ENCODE measurements at regions not wholly inside any gene's neighbourhood (a gene's known extent, or its start where the extent isn't known, plus 50 kb on each side); places are given as distances from the start of the nearest gene placed in this dataset.

DNA sequence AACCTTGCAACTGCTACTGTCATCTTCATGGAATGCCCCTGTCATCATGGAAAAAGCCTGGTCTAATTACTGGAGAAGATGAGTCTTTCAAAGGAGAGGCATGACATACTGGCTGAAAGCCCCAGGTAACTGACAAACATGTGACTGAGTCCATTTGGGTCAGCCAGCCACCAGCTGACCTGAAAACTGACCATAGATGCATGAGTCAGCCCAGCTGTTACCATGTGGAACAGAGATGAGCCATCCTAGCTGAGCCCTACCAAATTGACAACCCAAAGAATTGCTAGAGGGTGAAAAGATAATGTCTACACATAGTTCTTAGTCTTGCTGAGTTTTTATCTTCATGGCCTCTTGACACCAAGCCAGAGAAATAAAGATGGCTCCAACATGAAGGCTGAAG is 311.8 kb downstream of the UTP18 start:
- TF ChIP-seq, protein P1, sequence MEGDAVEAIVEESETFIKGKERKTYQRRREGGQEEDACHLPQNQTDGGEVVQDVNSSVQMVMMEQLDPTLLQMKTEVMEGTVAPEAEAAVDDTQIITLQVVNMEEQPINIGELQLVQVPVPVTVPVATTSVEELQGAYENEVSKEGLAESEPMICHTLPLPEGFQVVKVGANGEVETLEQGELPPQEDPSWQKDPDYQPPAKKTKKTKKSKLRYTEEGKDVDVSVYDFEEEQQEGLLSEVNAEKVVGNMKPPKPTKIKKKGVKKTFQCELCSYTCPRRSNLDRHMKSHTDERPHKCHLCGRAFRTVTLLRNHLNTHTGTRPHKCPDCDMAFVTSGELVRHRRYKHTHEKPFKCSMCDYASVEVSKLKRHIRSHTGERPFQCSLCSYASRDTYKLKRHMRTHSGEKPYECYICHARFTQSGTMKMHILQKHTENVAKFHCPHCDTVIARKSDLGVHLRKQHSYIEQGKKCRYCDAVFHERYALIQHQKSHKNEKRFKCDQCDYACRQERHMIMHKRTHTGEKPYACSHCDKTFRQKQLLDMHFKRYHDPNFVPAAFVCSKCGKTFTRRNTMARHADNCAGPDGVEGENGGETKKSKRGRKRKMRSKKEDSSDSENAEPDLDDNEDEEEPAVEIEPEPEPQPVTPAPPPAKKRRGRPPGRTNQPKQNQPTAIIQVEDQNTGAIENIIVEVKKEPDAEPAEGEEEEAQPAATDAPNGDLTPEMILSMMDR (IDR thresholded peaks at IDR 0.05; ENCODE audit: low read length) = no peak
- TF ChIP-seq EZH2 (IDR thresholded peaks at IDR 0.05; ENCODE audit: borderline replicate concordance, low read length) = no peak
